HepG2 (cell line): ENCODE measurements at regions not wholly inside any gene's neighbourhood (a gene's known extent, or its start where the extent isn't known, plus 50 kb on each side); places are given as distances from the start of the nearest gene placed in this dataset.

ENCODE experiments used
- ATAC-seq: fragments of 200-7000 bp; cut with Tn5 transposase; 3 replicates; pipeline ENCODE4 v1.9.1; 2020; ENCODE audit warnings: mild to moderate bottlenecking, moderate library complexity
- BruUV-seq: library from RNA; stranded (reverse); fragments of 400-500 nt; replicated peaks from 2 replicates; lab custom pipeline; 2021; lab: Mats Ljungman, UMichigan
- CTCF ChIA-PET: fragments of 300-600 bp; formaldehyde crosslinking; extraction: SDS; loops from one replicate; lab custom pipeline; 2021; ENCODE audit warnings: low total read pairs, inconsistent platforms, low intra/inter-chr PET ratio; lab: Yijun Ruan, JAX
- POLR2A ChIA-PET: fragments of 350-600 bp; sonication (Branson Sonifier 250); formaldehyde crosslinking; loops from one replicate; lab custom pipeline; 2020; ENCODE audit warnings: antibody characterized with exemption, inconsistent platforms; lab: Yijun Ruan, JAX
- DNase-seq: peaks from one replicate; pipeline ENCODE4 v3.0.0-alpha.2; 2015; ENCODE audit warnings: low spot score
- FAIRE-seq: peaks from 3 replicates; lab custom pipeline; 2011; peaks lifted over from hg19 to GRCh38; lab: Jason Lieb, UNC
- H2AFZ ChIP-seq: one replicate; pipeline ENCODE4 v1.6.1; 2011; ENCODE audit warnings: low read length, inconsistent platforms
- H3K27ac ChIP-seq: fragments of 300-600 bp; 3 replicates; pipeline ENCODE4 v1.8.0; 2011; ENCODE audit warnings: mixed run types, mild to moderate bottlenecking, mixed read lengths, low read length, inconsistent platforms; ENCODE audit not compliant: insufficient read depth; ENCODE audit errors: extremely low read length
- H3K27me3 ChIP-seq, 2 experiments: fragments of 200-600 bp in 1 of 2; 2 replicates in 1 of 2; 3 replicates in 1 of 2; pipeline versions ENCODE4 v1.6.0 to v1.8.0; 2011; ENCODE audit warnings: low read length in 2 of 2, mild to moderate bottlenecking in 2 of 2, moderate library complexity in 2 of 2, inconsistent platforms in 1 of 2; ENCODE audit not compliant: insufficient read depth in 2 of 2, control insufficient read depth in 1 of 2
- H3K36me3 ChIP-seq, 2 experiments: fragments of 200-600 bp in 1 of 2; replicated peaks in 1 of 2; 2 replicates in 1 of 2; 3 replicates in 1 of 2; pipeline versions ENCODE4 v1.5.1 to v1.8.0; 2011; ENCODE audit warnings: low read length in 2 of 2, inconsistent platforms in 1 of 2; ENCODE audit not compliant: insufficient read depth in 2 of 2, control insufficient read depth in 1 of 2
- H3K4me1 ChIP-seq: 2 replicates; pipeline ENCODE4 v1.5.1; 2012; ENCODE audit warnings: low read length, inconsistent platforms; ENCODE audit not compliant: insufficient read depth
- H3K4me2 ChIP-seq: 2 replicates; pipeline ENCODE4 v1.6.0; 2011; ENCODE audit warnings: low read depth, low read length, inconsistent platforms
- H3K4me3 ChIP-seq, 3 experiments: fragments of 200-600 bp in 1 of 3; sonication (generic), shearing (Covaris generic) in 1 of 3; replicated peaks in 1 of 3; 2 replicates each; pipeline ENCODE4 v1.5.1; 2011 to 2016; ENCODE audit warnings: low read length in 3 of 3, inconsistent platforms in 2 of 3, low read depth in 2 of 3, mild to moderate bottlenecking in 2 of 3, control low read depth in 1 of 3, mixed read lengths in 1 of 3; ENCODE audit not compliant: insufficient read depth in 1 of 3
- H3K79me2 ChIP-seq: one replicate; pipeline ENCODE4 v1.6.1; 2011; ENCODE audit warnings: low read length, inconsistent platforms; ENCODE audit not compliant: insufficient read depth
- H3K9ac ChIP-seq: 2 replicates; pipeline ENCODE4 v1.6.0; 2011; ENCODE audit warnings: mild to moderate bottlenecking, low read depth, low read length, inconsistent platforms; ENCODE audit not compliant: insufficient read depth
- H3K9me3 ChIP-seq: 2 replicates; pipeline ENCODE4 v1.5.1; 2012; ENCODE audit warnings: mild to moderate bottlenecking, low read length
- H4K20me1 ChIP-seq: 2 replicates; pipeline ENCODE4 v1.6.0; 2011; ENCODE audit warnings: inconsistent platforms, mild to moderate bottlenecking, low read length, moderate library complexity; ENCODE audit not compliant: insufficient read depth
- ATF4 ChIP-seq, 2 experiments: fragments of 450-650 bp in 1 of 2; sonication (generic) in 1 of 2; formaldehyde crosslinking; IDR thresholded peaks; 2 replicates each; pipeline versions ENCODE4 v1.5.0 to v1.8.0; 2020 to 2022; ENCODE audit warnings: mild to moderate bottlenecking in 1 of 2, missing genetic modification reagents in 1 of 2
- BRD4 ChIP-seq: sonication (generic); formaldehyde crosslinking; IDR thresholded peaks from 2 replicates; pipeline ENCODE4 v1.4.0; 2020; ENCODE audit warnings: missing genetic modification reagents
- GLI4 ChIP-seq: sonication (generic); formaldehyde crosslinking; IDR thresholded peaks from 2 replicates; pipeline ENCODE4 v1.5.1; 2020; ENCODE audit warnings: missing genetic modification reagents, mild to moderate bottlenecking, moderate library complexity, borderline replicate concordance
- JUN ChIP-seq: sonication (generic); formaldehyde crosslinking; IDR thresholded peaks from 2 replicates; pipeline ENCODE4 v1.4.0; 2020; ENCODE audit warnings: mild to moderate bottlenecking, missing genetic modification reagents
- MATR3 ChIP-seq: sonication (generic); formaldehyde crosslinking; IDR thresholded peaks from 2 replicates; pipeline ENCODE4 v1.4.0; 2020; ENCODE audit warnings: missing genetic modification reagents
- PAWR ChIP-seq: sonication (generic); formaldehyde crosslinking; IDR thresholded peaks from 2 replicates; pipeline ENCODE4 v1.4.0; 2020; ENCODE audit warnings: missing genetic modification reagents, mild to moderate bottlenecking, borderline replicate concordance
- SMARCC2 ChIP-seq: fragments of 450-650 bp; IDR thresholded peaks from 2 replicates; pipeline ENCODE4 v1.6.1; 2017; ENCODE audit warnings: antibody characterized with exemption, mild to moderate bottlenecking
- ZGPAT ChIP-seq: IDR thresholded peaks from 2 replicates; pipeline ENCODE4 v1.6.1; 2016; ENCODE audit warnings: mild to moderate bottlenecking
- ZNF136 ChIP-seq: sonication (generic); formaldehyde crosslinking; IDR thresholded peaks from 2 replicates; pipeline ENCODE4 v1.8.1; 2022; ENCODE audit warnings: low read depth, mild to moderate bottlenecking, moderate library complexity, missing genetic modification reagents
- ZNF557 ChIP-seq: sonication (generic); formaldehyde crosslinking; IDR thresholded peaks from 2 replicates; pipeline ENCODE4 v1.4.0; 2020; ENCODE audit warnings: missing genetic modification reagents
- ZNF766 ChIP-seq: sonication (generic); formaldehyde crosslinking; IDR thresholded peaks from 2 replicates; pipeline ENCODE4 v1.5.0; 2020; ENCODE audit warnings: missing genetic modification reagents, borderline replicate concordance
- ZNF790 ChIP-seq: sonication (generic); formaldehyde crosslinking; IDR thresholded peaks from 2 replicates; pipeline ENCODE4 v1.8.0; 2022; ENCODE audit warnings: missing genetic modification reagents, mild to moderate bottlenecking, borderline replicate concordance
- ZNF850 ChIP-seq: sonication (generic); formaldehyde crosslinking; conservative IDR thresholded peaks from 2 replicates; pipeline ENCODE4 v1.9.0; 2021; ENCODE audit warnings: mild to moderate bottlenecking, missing genetic modification reagents
- WGBS: methylation state at CpG from one replicate; pipeline ENCODE4 v1.1.6; 2017; ENCODE audit warnings: low lambda C conversion rate; 5-methylcytosine and 5-hydroxymethylcytosine counted together
- in situ Hi-C: cut with HindIII; loops from 2 replicates; pipeline ENCODE4 v1.10.0; 2017; ENCODE audit warnings: low pct_unique_long_range_greater_than_20kb; ENCODE audit not compliant: extremely low pct_ligation_motif_present
- intact Hi-C: fragments of 100-400 bp; cut with micrococcal nuclease; formaldehyde crosslinking; loops from one replicate; pipeline ENCODE4 v1.10.0; 2022; ENCODE audit not compliant: unreplicated experiment
- TF ChIP-seq, protein P1 (sequence below): sonication (generic); formaldehyde crosslinking; IDR thresholded peaks from 2 replicates; pipeline ENCODE4 v1.4.0; 2020; ENCODE audit warnings: missing genetic modification reagents
- TF ChIP-seq, protein P2 (sequence below): sonication (generic); formaldehyde crosslinking; IDR thresholded peaks from 2 replicates; pipeline ENCODE4 v1.4.0; 2020; ENCODE audit warnings: missing genetic modification reagents, mild to moderate bottlenecking, borderline replicate concordance

GRCh38 chr21:22476726-22477646 is 1478.8 kb downstream of the NCAM2 start:
- BruUV-seq: no TSS peak
- H2AFZ ChIP-seq: no peak overlapping the region
- POLR2A ChIA-PET: no interaction called here

More at GRCh38 chr21:22476726-22477646, 1478.8 kb downstream of the NCAM2 start:
- intact Hi-C loops: no loop called here
- in situ Hi-C loops: no loop called here
- H4K20me1 ChIP-seq: no peaks in the 10 kb centered on the region
- TF ChIP-seq ZNF790 (CRISPR knock-in tag): no peak
- no peak for TF ChIP-seq ZGPAT
- TF ChIP-seq PAWR (CRISPR knock-in tag): no peak
- no peak for TF ChIP-seq ZNF766
- TF ChIP-seq MATR3 (CRISPR knock-in tag): no peak
- TF ChIP-seq GLI4 (CRISPR knock-in tag): no peak
- TF ChIP-seq, protein P1, sequence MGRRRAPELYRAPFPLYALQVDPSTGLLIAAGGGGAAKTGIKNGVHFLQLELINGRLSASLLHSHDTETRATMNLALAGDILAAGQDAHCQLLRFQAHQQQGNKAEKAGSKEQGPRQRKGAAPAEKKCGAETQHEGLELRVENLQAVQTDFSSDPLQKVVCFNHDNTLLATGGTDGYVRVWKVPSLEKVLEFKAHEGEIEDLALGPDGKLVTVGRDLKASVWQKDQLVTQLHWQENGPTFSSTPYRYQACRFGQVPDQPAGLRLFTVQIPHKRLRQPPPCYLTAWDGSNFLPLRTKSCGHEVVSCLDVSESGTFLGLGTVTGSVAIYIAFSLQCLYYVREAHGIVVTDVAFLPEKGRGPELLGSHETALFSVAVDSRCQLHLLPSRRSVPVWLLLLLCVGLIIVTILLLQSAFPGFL (CRISPR knock-in tag): no peak
- TF ChIP-seq SMARCC2: no peak
- TF ChIP-seq BRD4 (CRISPR knock-in tag): no peak
- TF ChIP-seq JUN (CRISPR knock-in tag): no peak
- TF ChIP-seq, protein P2, sequence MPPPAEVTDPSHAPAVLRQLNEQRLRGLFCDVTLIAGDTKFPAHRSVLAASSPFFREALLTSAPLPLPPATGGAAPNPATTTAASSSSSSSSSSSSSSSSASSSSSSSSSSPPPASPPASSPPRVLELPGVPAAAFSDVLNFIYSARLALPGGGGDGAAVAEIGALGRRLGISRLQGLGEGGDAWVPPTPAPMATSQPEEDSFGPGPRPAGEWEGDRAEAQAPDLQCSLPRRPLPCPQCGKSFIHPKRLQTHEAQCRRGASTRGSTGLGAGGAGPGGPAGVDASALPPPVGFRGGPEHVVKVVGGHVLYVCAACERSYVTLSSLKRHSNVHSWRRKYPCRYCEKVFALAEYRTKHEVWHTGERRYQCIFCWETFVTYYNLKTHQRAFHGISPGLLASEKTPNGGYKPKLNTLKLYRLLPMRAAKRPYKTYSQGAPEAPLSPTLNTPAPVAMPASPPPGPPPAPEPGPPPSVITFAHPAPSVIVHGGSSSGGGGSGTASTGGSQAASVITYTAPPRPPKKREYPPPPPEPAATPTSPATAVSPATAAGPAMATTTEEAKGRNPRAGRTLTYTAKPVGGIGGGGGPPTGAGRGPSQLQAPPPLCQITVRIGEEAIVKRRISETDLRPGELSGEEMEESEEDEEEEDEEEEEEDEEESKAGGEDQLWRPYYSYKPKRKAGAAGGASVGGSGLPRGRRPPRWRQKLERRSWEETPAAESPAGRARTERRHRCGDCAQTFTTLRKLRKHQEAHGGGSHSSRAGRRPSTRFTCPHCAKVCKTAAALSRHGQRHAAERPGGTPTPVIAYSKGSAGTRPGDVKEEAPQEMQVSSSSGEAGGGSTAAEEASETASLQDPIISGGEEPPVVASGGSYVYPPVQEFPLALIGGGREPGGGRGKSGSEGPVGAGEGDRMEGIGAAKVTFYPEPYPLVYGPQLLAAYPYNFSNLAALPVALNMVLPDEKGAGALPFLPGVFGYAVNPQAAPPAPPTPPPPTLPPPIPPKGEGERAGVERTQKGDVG (CRISPR knock-in tag): no peak
- TF ChIP-seq ATF4 (CRISPR knock-in tag; IDR thresholded peaks at IDR 0.05): no peak
- no peak for TF ChIP-seq ZNF136 (CRISPR knock-in tag)
- no peak for TF ChIP-seq ZNF850 (CRISPR knock-in tag)
- TF ChIP-seq ZNF557 (CRISPR knock-in tag): no peak
- ATAC-seq (no peak), FAIRE-seq (no peak), DNase-seq (no peak)
- no peak overlapping the region for H3K9ac ChIP-seq
- WGBS: 4% methylated on average over 1 of the region's 2 CpGs
- H3K9me3 ChIP-seq: peaks cover 91% of the 10 kb centered on the region
- no peak overlapping the region for H3K4me3 ChIP-seq
- CTCF ChIA-PET: no interaction called here
- no peak overlapping the region for H3K27ac ChIP-seq
- no peaks in the 10 kb centered on the region for H3K36me3 ChIP-seq
- no peaks in the 10 kb centered on the region for H3K27me3 ChIP-seq
- no peaks in the 10 kb centered on the region for H3K4me1 ChIP-seq
- H3K79me2 ChIP-seq: no peaks in the 10 kb centered on the region
- H3K4me2 ChIP-seq: no peak overlapping the region
